ENCODE measurements at regions not wholly inside any gene's neighbourhood (a gene's known extent, or its start where the extent isn't known, plus 50 kb on each side); places are given as distances from the start of the nearest gene placed in this dataset.

DNA sequence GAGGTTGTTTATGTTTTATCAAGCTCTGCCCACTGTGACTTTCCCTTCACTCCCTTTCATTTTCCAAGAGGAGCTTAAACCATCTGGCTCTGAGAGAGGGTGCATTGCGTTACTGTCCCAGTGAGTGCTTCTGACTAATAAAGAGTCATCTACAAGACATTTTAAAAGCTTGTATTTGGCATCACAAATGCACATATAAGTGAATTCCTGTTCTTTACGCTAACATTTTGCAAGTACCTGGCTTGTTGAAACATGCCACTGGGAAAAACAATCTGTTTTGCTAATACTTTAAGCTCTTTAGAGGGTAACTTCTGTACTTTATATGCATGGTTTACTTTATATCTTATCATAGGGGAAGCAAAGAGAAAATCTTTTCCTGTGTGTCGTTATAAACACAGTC lies 534.6 kb upstream of the POM121L12 start:
- Histone ChIP-seq H3K4me2 (ENCODE audit: low read depth, low read length) (no peak overlapping the region), H3K23ac (ENCODE audit: low read depth, low read length) (no peak overlapping the region), H4K5ac (ENCODE audit: low read depth, low read length) (no peak overlapping the region), H3K9me3 (ENCODE audit: control insufficient read depth, insufficient read depth, low read length) (peaks cover 7% of the 10 kb centered on the region), H4K8ac (ENCODE audit: low read depth in 2 of 2, low read length in 2 of 2) (no peak overlapping the region), H3K4ac (ENCODE audit: low read depth, low read length) (no peak overlapping the region), H3K4me1 (ENCODE audit: control insufficient read depth, insufficient read depth, low read length) (no peaks in the 10 kb centered on the region), H3K27me3 (ENCODE audit: control insufficient read depth, insufficient read depth, low read length) (no peaks in the 10 kb centered on the region), H4K20me1 (ENCODE audit: insufficient read depth, low read length) (no peaks in the 10 kb centered on the region), H2BK5ac (ENCODE audit: low read depth, low read length, poor library complexity, severe bottlenecking) (no peak overlapping the region), H2AK9ac (replicated peaks; ENCODE audit: low read depth, low read length, poor library complexity) (no peak overlapping the region), H2BK15ac (ENCODE audit: low read depth, low read length) (no peak overlapping the region), H3K9me1 (ENCODE audit: insufficient read depth, low read length) (no peaks in the 10 kb centered on the region), H3K14ac (replicated peaks; ENCODE audit: low read depth, low read length) (no peak overlapping the region), H4K91ac (ENCODE audit: insufficient read depth, low read depth, low read length) (no peak overlapping the region), H2AK5ac (ENCODE audit: low read depth, low read length) (no peak overlapping the region), H3K27ac (ENCODE audit: insufficient read depth, low read length) (no peak overlapping the region), H2BK120ac (ENCODE audit: low read depth, low read length) (no peak overlapping the region), H2BK20ac (ENCODE audit: low read depth, low read length) (no peak overlapping the region), H2AFZ (replicated peaks; ENCODE audit: low read length, poor library complexity) (no peak overlapping the region), H3K79me1 (ENCODE audit: low read depth in 1 of 2, low read length in 2 of 2) (no peaks in the 10 kb centered on the region), H3K18ac (ENCODE audit: low read depth, low read length) (no peak overlapping the region), H3K36me3 (ENCODE audit: control insufficient read depth, insufficient read depth, low read length) (no peaks in the 10 kb centered on the region), H3K56ac (ENCODE audit: extremely low read depth, insufficient read depth, low read length) (no peak overlapping the region), H3K9ac (ENCODE audit: low read depth, low read length) (no peak overlapping the region), H3K4me3 (ENCODE audit: insufficient read depth, low read depth, low read length) (no peak overlapping the region)
- BruUV-seq (replicated peaks) = no TSS peak
- no peak for TF ChIP-seq RAD21 (IDR thresholded peaks at IDR 0.05; ENCODE audit: low read length)
- no peak for TF ChIP-seq NFE2L2 (IDR thresholded peaks at IDR 0.05; ENCODE audit: low read depth, low read length)
- TF ChIP-seq, protein P1, sequence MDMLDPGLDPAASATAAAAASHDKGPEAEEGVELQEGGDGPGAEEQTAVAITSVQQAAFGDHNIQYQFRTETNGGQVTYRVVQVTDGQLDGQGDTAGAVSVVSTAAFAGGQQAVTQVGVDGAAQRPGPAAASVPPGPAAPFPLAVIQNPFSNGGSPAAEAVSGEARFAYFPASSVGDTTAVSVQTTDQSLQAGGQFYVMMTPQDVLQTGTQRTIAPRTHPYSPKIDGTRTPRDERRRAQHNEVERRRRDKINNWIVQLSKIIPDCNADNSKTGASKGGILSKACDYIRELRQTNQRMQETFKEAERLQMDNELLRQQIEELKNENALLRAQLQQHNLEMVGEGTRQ (IDR thresholded peaks at IDR 0.05; ENCODE audit: low read depth, low read length) = no peak
- TF ChIP-seq SMC3 (IDR thresholded peaks at IDR 0.05; ENCODE audit: low read depth, low read length) = no peak
- no peak for TF ChIP-seq RFX5 (IDR thresholded peaks at IDR 0.05; ENCODE audit: low read depth, low read length)
- TF ChIP-seq CEBPB (IDR thresholded peaks at IDR 0.05; ENCODE audit: low read depth, low read length) = no peak
- no peak for TF ChIP-seq POLR2A (IDR thresholded peaks at IDR 0.05; ENCODE audit: low read depth, low read length)
- no peak for TF ChIP-seq MAZ (IDR thresholded peaks at IDR 0.05; ENCODE audit: borderline replicate concordance, low read depth, low read length)
- TF ChIP-seq FOS (IDR thresholded peaks at IDR 0.05; ENCODE audit: low read depth, low read length) = no peak
- TF ChIP-seq RCOR1 (IDR thresholded peaks at IDR 0.05; ENCODE audit: insufficient replicate concordance, low read length) = no peak
- intact Hi-C loops (cut with micrococcal nuclease) = no loop called here
- in situ Hi-C loops (cut with MboI; ENCODE audit: low sequenced_read_pairs) = no loop called here
- ATAC-seq (ENCODE audit: low read depth) = no peak
- WGBS, 2 experiments (ENCODE audit: extremely low coverage in 2 of 2, insufficient read length in 1 of 2) = 20% methylated on average over 1 of the region's 3 CpGs; no CpG with 5 or more reads in 1 of the 2 experiments
- no peak for DNase-seq
- ChIA-PET POLR2A (ENCODE audit: unreplicated experiment) (no interaction called here), CTCF (interaction anchor here (0.5 kb wide), 1 partner anchor 13 kb away, joined by 5 read pairs; no protein-coding TSS in a partner anchor)
- dilution Hi-C loops (cut with HindIII; ENCODE audit: low sequenced_read_pairs, unreplicated experiment) = no loop called here
